GM19239 (cell line): ENCODE measurements at regions not wholly inside any gene's neighbourhood (a gene's known extent, or its start where the extent isn't known, plus 50 kb on each side); places are given as distances from the start of the nearest gene placed in this dataset.
"Not testable (repeated sequence)": the region's sequence is repeated elsewhere in the genome, so short reads cannot be mapped to it uniquely, and the experiment has no call there.

Experiments used
- DNase-seq: peaks from one replicate; pipeline ENCODE4 v3.0.0; 2011; ENCODE audit warnings: low spot score; ENCODE audit not compliant: insufficient read length
- FAIRE-seq: peaks from 2 replicates; lab custom pipeline; 2011; peaks lifted over from hg19 to GRCh38; lab: Jason Lieb, UNC

GRCh38 chr3:26237036-26237682, 385.4 kb upstream of the LRRC3B start:
- FAIRE-seq (no peak), DNase-seq (no peak)

DNA sequence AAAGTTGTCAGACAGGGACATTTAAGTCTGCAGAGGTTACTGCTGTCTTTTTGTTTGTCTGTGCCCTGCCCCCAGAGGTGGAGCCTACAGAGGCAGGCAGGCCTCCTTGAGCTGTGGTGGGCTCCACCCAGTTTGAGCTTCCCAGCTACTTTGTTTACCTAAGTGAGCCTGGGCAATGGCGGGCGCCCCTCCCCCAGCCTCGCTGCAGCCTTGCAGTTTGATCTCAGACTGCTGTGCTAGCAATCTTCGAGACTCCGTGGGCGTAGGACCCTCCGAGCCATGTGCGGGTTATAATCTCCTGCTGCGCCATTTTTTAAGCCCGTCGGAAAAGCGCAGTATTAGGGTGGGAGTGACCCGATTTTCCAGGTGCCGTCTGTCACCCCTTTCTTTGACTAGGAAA, 378.0 kb upstream of the LRRC3B start:
- DNase-seq, FAIRE-seq: not testable (repeated sequence)

DNA sequence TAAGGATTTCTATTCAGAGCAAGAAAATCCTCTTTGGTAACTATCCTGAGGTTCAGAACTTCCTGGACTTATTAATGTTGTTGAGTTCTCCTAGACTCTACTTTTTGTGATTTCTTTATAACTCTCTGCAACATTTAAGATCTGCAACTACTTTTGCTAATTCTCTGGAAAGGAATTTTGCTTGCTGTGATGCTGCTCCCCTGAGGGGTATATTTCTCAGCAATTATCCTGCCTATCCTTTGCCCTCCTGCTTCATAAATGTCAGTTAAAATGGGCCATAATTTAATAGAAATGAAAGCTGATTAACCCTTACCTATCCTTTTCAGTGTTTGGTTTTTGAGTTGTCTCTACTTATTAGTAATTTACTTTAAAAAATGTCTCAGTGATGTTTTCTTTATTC, 377.3 kb upstream of the LRRC3B start:
- FAIRE-seq (no peak), DNase-seq (no peak)

- DNase-seq (no peak), FAIRE-seq (no peak)
Observed at GRCh38 chr3:26246901-26247300, 375.7 kb upstream of the LRRC3B start.

DNA sequence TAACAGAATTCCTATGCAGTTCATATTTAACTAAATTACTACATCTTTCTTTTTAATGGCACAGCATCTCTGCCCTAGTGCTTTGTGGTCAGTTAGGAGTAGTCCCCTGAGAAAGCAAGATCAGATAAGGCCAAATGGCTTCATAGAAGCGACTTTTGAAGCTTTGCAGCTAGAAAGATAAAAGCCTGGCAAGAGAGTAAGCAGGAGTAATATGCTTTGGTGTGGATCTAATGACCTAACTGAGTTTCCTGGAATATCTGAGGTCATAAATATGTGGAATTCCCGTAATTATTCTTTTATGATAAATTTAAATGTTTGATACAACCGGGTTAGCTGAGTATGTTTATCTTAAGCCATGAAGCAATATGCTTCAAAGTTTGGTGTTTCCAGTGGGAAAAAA, 374.9 kb upstream of the LRRC3B start:
- no peak for FAIRE-seq
- DNase-seq, result no peak

DNA sequence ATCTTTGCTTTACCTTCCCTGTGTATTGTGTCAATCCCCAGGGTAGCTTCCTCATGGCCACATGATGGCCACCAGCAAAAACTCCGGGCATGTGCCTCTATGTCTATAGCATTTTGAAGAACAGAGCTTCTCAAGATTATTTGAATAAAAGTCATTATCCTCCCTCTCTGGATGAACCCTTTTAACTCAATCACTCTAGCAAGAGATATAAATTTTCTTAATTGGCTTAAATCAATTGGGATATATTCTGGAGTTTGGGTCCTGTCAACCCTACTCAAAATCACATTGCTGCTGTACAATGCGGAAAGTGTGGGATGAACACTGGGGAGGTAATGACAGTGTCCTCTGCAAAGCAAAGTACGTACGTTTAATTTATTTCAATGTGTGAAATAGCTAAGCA, 370.6 kb upstream of the LRRC3B start:
- DNase-seq (no peak), FAIRE-seq (no peak)

GRCh38 chr3:26256224-26256623, 366.3 kb upstream of the LRRC3B start:
- DNase-seq, result no peak
- no peak for FAIRE-seq

DNA sequence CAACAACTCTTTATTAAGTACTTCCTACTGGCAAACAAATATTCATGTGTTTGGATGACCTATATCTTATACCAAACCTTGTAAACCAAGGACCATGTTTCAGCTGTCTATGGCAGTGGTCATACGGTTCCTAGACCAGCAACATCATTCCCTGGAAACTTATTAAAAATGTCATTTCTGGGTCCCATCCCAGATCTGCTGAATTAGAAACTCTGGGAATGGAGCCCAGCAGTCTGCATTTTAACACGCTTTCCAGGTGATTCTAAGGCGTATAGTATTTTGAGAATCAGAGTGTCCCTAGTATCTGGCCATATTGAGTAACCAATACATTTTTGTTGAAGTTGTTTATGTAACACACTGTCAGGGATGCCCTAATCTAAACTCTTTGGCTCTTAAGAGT, 363.4 kb upstream of the LRRC3B start:
- FAIRE-seq, result no peak
- no peak for DNase-seq

GRCh38 chr3:26260139-26260538, 362.4 kb upstream of the LRRC3B start:
- no peak for DNase-seq
- no peak for FAIRE-seq

- DNase-seq, result no peak
- FAIRE-seq, result no peak
Observed at GRCh38 chr3:26264708-26265107, 357.9 kb upstream of the LRRC3B start.

DNA sequence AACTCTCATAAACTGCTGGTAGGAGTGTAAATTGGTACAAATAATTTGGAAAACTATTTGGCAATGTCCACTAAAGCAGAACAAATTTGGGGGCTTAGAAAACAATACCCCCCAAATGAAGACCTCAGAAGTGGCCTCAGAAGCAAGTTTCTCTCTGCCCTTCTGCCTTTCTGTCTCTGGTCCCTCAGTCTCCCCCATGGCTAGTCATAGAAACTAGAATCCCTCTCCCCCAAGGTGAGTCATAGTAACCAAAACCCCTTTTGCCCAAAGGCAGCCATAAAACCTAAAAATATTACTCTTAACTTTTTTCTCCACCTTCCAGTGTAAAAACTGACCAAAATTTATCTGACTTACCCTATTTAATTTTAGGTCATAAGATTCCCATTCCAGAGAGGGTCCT, 350.7 kb upstream of the LRRC3B start:
- FAIRE-seq (no peak), DNase-seq (no peak)

GRCh38 chr3:26273196-26273595, 349.4 kb upstream of the LRRC3B start:
- no peak for FAIRE-seq
- no peak for DNase-seq

GRCh38 chr3:26279091-26279490, 343.5 kb upstream of the LRRC3B start:
- DNase-seq, result no peak
- FAIRE-seq, result no peak

DNA sequence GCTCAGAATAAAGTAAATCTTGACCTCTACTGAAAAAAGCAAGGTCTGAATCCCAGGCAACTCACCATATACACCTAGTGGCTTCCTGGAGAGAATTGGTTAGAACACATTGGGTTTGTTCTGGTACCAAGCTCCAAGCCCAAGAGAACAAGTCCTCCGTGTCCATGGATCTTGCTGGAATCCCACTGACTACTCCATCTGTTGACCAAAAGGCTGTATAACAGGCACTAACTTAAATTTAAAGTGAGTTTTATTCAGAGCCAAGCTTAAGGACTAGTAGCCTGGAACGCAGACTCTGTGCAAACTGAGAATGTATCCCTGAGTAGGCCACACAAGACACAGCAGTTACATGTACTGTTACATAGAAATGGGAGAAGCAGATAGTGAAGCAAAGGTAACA, 342.1 kb upstream of the LRRC3B start:
- DNase-seq (no peak), FAIRE-seq (no peak)

DNA sequence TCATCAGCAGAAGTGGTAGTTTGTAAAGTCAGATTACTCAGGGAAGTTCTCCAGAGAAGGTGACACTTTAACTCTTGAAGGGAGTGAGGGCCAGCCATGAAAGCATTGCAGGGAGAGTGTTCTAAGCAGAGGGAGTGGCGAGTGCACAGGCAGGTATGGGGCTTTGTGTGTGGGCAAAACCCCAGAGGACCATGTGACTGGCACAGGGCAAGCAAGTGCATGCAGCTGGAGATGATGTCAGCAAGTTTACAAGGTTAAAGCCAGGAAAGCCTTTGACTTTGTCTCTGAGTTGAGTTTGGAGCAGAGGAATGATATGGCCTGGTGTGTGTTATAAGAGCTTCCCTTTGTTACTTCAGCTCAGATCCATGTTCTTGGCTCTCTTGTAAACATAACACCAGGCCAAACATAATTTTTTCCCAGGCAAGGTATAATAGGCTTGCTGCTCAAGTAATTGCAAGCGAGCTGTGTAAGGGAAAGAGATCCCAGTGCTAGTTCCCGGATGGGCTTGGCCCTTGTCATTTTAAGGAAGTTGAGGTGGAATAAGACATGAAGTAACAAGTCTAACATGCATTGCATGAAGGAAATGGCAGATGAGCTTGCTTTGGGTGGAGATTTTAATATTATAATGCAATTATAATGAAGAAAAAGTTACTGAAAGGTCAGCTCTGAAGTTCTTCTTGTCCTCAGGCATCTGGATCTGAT, 341.1 kb upstream of the LRRC3B start:
- DNase-seq (no peak), FAIRE-seq (no peak)

GRCh38 chr3:26284503-26284902, 338.1 kb upstream of the LRRC3B start:
- not testable (repeated sequence) for FAIRE-seq, DNase-seq

GRCh38 chr3:26291840-26292239, 330.7 kb upstream of the LRRC3B start:
- DNase-seq, result no peak
- FAIRE-seq, result no peak

GRCh38 chr3:26292780-26293179, 329.8 kb upstream of the LRRC3B start:
- DNase-seq, result no peak

DNA sequence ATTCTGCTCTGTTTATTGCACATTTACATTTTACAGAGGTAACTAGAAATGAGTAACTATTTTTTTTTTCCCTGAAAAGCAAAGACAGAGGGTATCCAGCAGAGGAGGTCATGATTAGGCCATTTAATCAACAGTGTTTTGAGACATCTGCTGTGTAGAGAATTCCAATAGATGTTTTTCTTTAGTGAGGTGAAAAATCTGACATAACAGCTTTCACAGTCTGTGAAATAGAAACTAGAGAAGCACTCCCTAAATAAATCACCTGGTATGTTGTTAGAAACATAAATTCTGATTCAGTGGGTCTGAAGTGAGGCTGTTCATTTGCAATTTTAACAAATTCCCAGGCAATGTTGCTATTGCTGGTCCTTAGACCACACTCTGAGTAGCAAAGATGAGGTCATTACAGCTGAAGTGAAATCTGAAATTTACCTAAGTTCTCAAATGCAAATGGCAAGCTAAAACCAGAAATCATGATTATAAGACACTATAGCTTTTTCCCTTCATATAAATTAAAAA, 329.2 kb upstream of the LRRC3B start:
- DNase-seq (no peak), FAIRE-seq (no peak)

More at GRCh38 chr3:26292780-26293179, 329.8 kb upstream of the LRRC3B start:
- no peak for FAIRE-seq

DNA sequence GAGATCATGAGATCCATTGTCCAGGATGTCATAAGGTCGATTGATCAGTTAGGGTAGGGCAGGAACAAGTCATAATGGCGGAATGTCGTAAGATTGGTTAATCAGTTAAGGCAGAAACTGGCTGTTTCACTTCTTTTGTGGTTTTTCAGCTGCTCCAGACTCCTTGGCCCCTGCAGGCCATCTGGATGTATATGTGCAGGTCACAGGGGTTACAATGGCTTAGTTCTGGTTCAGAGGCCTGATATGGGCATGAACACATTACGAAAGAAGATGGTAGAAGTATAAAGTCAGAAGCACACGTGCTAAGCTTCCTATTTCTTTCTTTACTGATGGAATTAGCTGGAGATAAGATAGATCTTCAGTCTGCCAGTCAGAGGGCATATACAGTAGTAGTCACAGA, 315.4 kb upstream of the LRRC3B start:
- FAIRE-seq, result no peak
- no peak for DNase-seq

DNA sequence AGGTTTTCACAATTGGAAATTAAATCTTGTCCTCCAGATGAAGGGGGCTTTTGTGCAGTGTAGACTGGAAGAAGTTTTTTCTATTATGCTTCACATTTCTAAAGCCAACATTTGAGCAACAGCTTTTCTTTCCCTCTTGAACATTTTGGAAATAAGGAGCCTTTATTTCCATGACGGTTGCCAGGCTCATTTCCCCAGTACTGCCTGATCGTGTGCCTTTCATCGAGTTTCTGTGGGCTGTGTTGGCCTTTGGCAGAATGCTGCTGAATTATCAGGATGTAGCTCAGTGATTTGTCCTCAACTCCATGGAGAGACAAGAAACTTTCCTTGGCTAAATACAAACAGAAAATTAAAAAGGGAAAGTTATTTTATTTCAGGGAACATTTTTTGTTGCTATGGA, 314.8 kb upstream of the LRRC3B start:
- FAIRE-seq, result no peak
- no peak for DNase-seq

DNA sequence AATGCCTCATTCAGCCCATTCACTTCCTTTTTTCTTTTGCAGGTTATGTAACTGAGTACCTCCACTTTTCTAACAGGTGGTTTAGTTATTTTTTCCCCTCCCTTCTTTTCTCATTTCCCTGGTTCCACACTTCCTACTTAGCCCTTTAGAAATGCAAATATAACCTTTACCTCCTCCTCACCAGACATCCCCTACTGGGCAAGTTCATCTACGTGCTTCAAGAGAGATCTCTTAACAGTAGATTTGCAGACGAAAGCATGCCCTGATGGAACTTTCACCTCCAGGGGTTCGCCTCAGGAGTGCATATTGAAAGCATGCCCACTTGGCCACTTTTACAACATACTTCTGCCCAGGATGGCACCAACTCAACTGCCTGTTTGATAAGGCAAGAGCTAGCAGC, 314.1 kb upstream of the LRRC3B start:
- no peak for DNase-seq
- FAIRE-seq, result no peak
